K562 (cell line): ENCODE measurements at regions not wholly inside any gene's neighbourhood (a gene's known extent, or its start where the extent isn't known, plus 50 kb on each side); places are given as distances from the start of the nearest gene placed in this dataset.

Source experiments
- ATAC-seq: fragments of 200-7000 bp; cut with Tn5 transposase; 3 replicates; pipeline ENCODE4 v1.9.1; 2020; ENCODE audit warnings: moderate library complexity
- BruUV-seq: library from RNA; stranded (reverse); fragments of 400-500 nt; replicated peaks from 2 replicates; lab custom pipeline; 2021; lab: Mats Ljungman, UMichigan
- CTCF ChIA-PET: fragments of 300-600 bp; formaldehyde crosslinking; extraction: SDS; loops from one replicate; lab custom pipeline; 2021; ENCODE audit warnings: low intra/inter-chr PET ratio; lab: Yijun Ruan, JAX
- POLR2A ChIA-PET: fragments of 300-600, 350-650 bp; sonication (Branson Sonifier 250); formaldehyde crosslinking; extraction: SDS; loops from one replicate; lab custom pipeline; 2021; ENCODE audit warnings: antibody characterized with exemption, inconsistent platforms; lab: Yijun Ruan, JAX
- DNase-seq, 4 experiments: peaks; one replicate each; pipeline versions ENCODE4 v3.0.0 to v3.0.0-alpha.2; 2011 to 2018; ENCODE audit warnings: low spot score in 3 of 4, mixed read lengths in 3 of 4; ENCODE audit errors: extremely low read depth in 1 of 4
- FAIRE-seq: peaks from 2 replicates; lab custom pipeline; 2011; peaks lifted over from hg19 to GRCh38; lab: Jason Lieb, UNC
- H2AFZ ChIP-seq: 2 replicates; pipeline ENCODE4 v1.6.0; 2011; ENCODE audit warnings: low read depth, low read length, control low read depth, inconsistent platforms
- H3K27ac ChIP-seq: fragments of 200-600 bp; 3 replicates; pipeline ENCODE4 v1.8.0; 2011; ENCODE audit warnings: low read depth, mild to moderate bottlenecking, control low read depth, inconsistent platforms, low read length, moderate library complexity, mixed read lengths; ENCODE audit errors: extremely low read depth
- H3K27me3 ChIP-seq, 2 experiments: fragments of 300-600 bp in 1 of 2; 2 replicates in 1 of 2; 3 replicates in 1 of 2; pipeline versions ENCODE4 v1.6.0 to v1.8.0; 2011; ENCODE audit warnings: inconsistent platforms in 2 of 2, low read length in 2 of 2, mild to moderate bottlenecking in 1 of 2, mixed read lengths in 1 of 2, moderate library complexity in 1 of 2; ENCODE audit not compliant: control insufficient read depth in 2 of 2, insufficient read depth in 2 of 2
- H3K36me3 ChIP-seq: fragments of 300-600 bp; 3 replicates; pipeline ENCODE4 v1.8.0; 2011; ENCODE audit warnings: mild to moderate bottlenecking, low read length, inconsistent platforms; ENCODE audit not compliant: control insufficient read depth, insufficient read depth
- H3K4me1 ChIP-seq, 2 experiments: fragments of 200-600 bp in 1 of 2; replicated peaks in 1 of 2; 2 replicates in 1 of 2; 3 replicates in 1 of 2; pipeline versions ENCODE4 v1.5.1 to v1.8.0; 2011; ENCODE audit warnings: inconsistent platforms in 2 of 2, low read length in 2 of 2, mild to moderate bottlenecking in 1 of 2, mixed read lengths in 1 of 2, moderate library complexity in 1 of 2; ENCODE audit not compliant: control insufficient read depth in 2 of 2, insufficient read depth in 2 of 2
- H3K4me2 ChIP-seq: 2 replicates; pipeline ENCODE4 v1.6.1; 2011; ENCODE audit warnings: low read length, control low read depth, inconsistent platforms, mixed read lengths; ENCODE audit not compliant: insufficient read depth
- H3K4me3 ChIP-seq: fragments of 200-600 bp; sonication (generic), shearing (Covaris generic); 2 replicates; pipeline ENCODE4 v1.5.1; 2016; ENCODE audit warnings: control low read depth, inconsistent platforms
- H3K79me2 ChIP-seq: fragments of 200-600 bp; 3 replicates; pipeline ENCODE4 v1.8.0; 2011; ENCODE audit warnings: low read length, inconsistent platforms; ENCODE audit not compliant: control insufficient read depth, insufficient read depth
- H3K9ac ChIP-seq, 2 experiments: 2 replicates each; pipeline versions ENCODE4 v1.6.0 to v1.6.1; 2011; ENCODE audit warnings: low read depth in 2 of 2, low read length in 2 of 2, control low read depth in 1 of 2, inconsistent platforms in 1 of 2, mild to moderate bottlenecking in 1 of 2, mixed read lengths in 1 of 2; ENCODE audit not compliant: insufficient read depth in 1 of 2
- H3K9me1 ChIP-seq: one replicate; pipeline ENCODE4 v1.6.0; 2011; ENCODE audit warnings: inconsistent platforms, mild to moderate bottlenecking, low read length, moderate library complexity; ENCODE audit not compliant: control insufficient read depth, insufficient read depth
- H3K9me3 ChIP-seq: replicated peaks from 2 replicates; pipeline ENCODE4 v1.5.1; 2011; ENCODE audit warnings: low read depth, low read length, inconsistent platforms; ENCODE audit not compliant: control insufficient read depth, insufficient read depth
- H4K20me1 ChIP-seq: replicated peaks from 2 replicates; pipeline ENCODE4 v1.6.1; 2011; ENCODE audit warnings: low read length, inconsistent platforms, mixed read lengths; ENCODE audit not compliant: control insufficient read depth, insufficient read depth
- CBX1 ChIP-seq: sonication (generic); IDR thresholded peaks from 2 replicates; pipeline ENCODE4 v1.6.1; 2016; ENCODE audit warnings: antibody characterized with exemption, low read depth, mild to moderate bottlenecking
- E2F3 ChIP-seq: fragments of 250-450 bp; sonication (Bioruptor Pico); IDR thresholded peaks from 2 replicates; pipeline ENCODE4 v1.4.0; 2020; ENCODE audit warnings: mild to moderate bottlenecking
- HDAC1 ChIP-seq, 2 experiments: fragments of 450-650 bp; IDR thresholded peaks; 2 replicates each; pipeline ENCODE4 v1.6.1; 2016 to 2017; ENCODE audit warnings: inconsistent platforms in 1 of 2, mild to moderate bottlenecking in 1 of 2, moderate library complexity in 1 of 2
- PBX2 ChIP-seq, 2 experiments: IDR thresholded peaks in 1 of 2; conservative IDR thresholded peaks in 1 of 2; 2 replicates each; pipeline ENCODE4 v1.6.1; 2016; ENCODE audit warnings: low read depth in 2 of 2, mild to moderate bottlenecking in 1 of 2, missing compliant biosample characterization in 1 of 2, missing genetic modification characterization in 1 of 2, moderate library complexity in 1 of 2
- SFPQ ChIP-seq: fragments of 200-400 bp; formaldehyde crosslinking; IDR thresholded peaks from 2 replicates; pipeline ENCODE4 v1.6.1; 2017; ENCODE audit warnings: mild to moderate bottlenecking, low read depth, low read length, moderate library complexity
- ZFP30 ChIP-seq: fragments of 250-450 bp; sonication (Bioruptor Pico); IDR thresholded peaks from 2 replicates; pipeline ENCODE4 v1.8.0; 2022; ENCODE audit warnings: moderate library complexity, mild to moderate bottlenecking, inconsistent platforms, borderline replicate concordance
- ZNF3 ChIP-seq: fragments of 250-450 bp; sonication (Bioruptor Pico); IDR thresholded peaks from 2 replicates; pipeline ENCODE4 v1.5.0; 2021; ENCODE audit warnings: mild to moderate bottlenecking, moderate library complexity
- ZNF318 ChIP-seq, 2 experiments: fragments of 450-650 bp; IDR thresholded peaks; 2 replicates each; pipeline ENCODE4 v1.6.1; 2016; ENCODE audit warnings: mild to moderate bottlenecking in 2 of 2, borderline replicate concordance in 1 of 2, low read depth in 1 of 2, moderate library complexity in 1 of 2
- ZNF41 ChIP-seq: fragments of 250-450 bp; sonication (Bioruptor Pico); conservative IDR thresholded peaks from 2 replicates; pipeline ENCODE4 v1.4.0; 2020; ENCODE audit warnings: mild to moderate bottlenecking
- WGBS: fragments of 100-300 bp; shearing (Covaris generic); methylation state at CpG from one replicate; pipeline ENCODE4 v1.1.6; 2016; ENCODE audit warnings: low coverage, mixed read lengths; ENCODE audit not compliant: insufficient coverage; ENCODE audit errors: missing lambda C conversion rate; 5-methylcytosine and 5-hydroxymethylcytosine counted together
- in situ Hi-C: fragments of 300-500 bp; cut with MboI; formaldehyde crosslinking; loops from 4 replicates; pipeline ENCODE4 v1.15.0; 2018; ENCODE audit warnings: inconsistent platforms, mixed read lengths
- intact Hi-C: fragments of 100-400 bp; cut with micrococcal nuclease; formaldehyde crosslinking; loops from 2 replicates; pipeline ENCODE4 v1.14.2; 2022

- H3K36me3 ChIP-seq: no peaks in the 10 kb centered on the region
- no peak for DNase-seq
- POLR2A ChIA-PET: no interaction called here
- BruUV-seq: no TSS peak
- H3K4me3 ChIP-seq: no peak overlapping the region
- H3K4me1 ChIP-seq: no peaks in the 10 kb centered on the region
- H3K9me3 ChIP-seq: no peaks in the 10 kb centered on the region; the same call in 1 of the 2 replicates
- no peak overlapping the region for H2AFZ ChIP-seq
- H4K20me1 ChIP-seq: no peaks in the 10 kb centered on the region
- CTCF ChIA-PET: no interaction called here
- H3K27me3 ChIP-seq: no peaks in the 10 kb centered on the region
- H3K9ac ChIP-seq: no peak overlapping the region
- 0% methylated on average over 2 of the region's 2 CpGs for WGBS
- no peaks in the 10 kb centered on the region for H3K79me2 ChIP-seq
- no peak overlapping the region for H3K27ac ChIP-seq
- in situ Hi-C loops (no loop called here), intact Hi-C loops (no loop called here)
- FAIRE-seq: no peak
- no peaks in the 10 kb centered on the region for H3K9me1 ChIP-seq
- ATAC-seq: no peak
- H3K4me2 ChIP-seq: no peak overlapping the region
- TF ChIP-seq SFPQ (no peak), CBX1 (no peak), ZNF3 (CRISPR knock-in tag) (no peak), PBX2 (CRISPR knock-in tag; IDR thresholded peaks at IDR 0.05; ENCODE audit: low read depth) (no peak), PBX2 (tag; conservative IDR thresholded peaks at IDR 0.05; ENCODE audit: low read depth) (no peak), HDAC1 (IDR thresholded peaks at IDR 0.05) (no peak), E2F3 (CRISPR knock-in tag) (no peak), ZNF41 (no peak), ZNF318 (IDR thresholded peaks at IDR 0.05; ENCODE audit: borderline replicate concordance in 1 of 2, low read depth in 1 of 2) (no peak), ZFP30 (no peak)
These were observed 454.7 kb upstream of the DDI1 start for GRCh38 chr11:103581760-103582159.
